Astrocyte (in vitro differentiated cells and primary cell): ENCODE measurements at regions not wholly inside any gene's neighbourhood (a gene's known extent, or its start where the extent isn't known, plus 50 kb on each side); places are given as distances from the start of the nearest gene placed in this dataset.

ENCODE experiments used
- CTCF ChIP-seq: IDR thresholded peaks from 2 replicates; pipeline ENCODE4 v1.5.1; 2011; ENCODE audit warnings: low read depth, mild to moderate bottlenecking, inconsistent platforms, low read length, moderate library complexity; ENCODE audit not compliant: insufficient read depth
- EZH2 ChIP-seq: IDR thresholded peaks from 2 replicates; pipeline ENCODE4 v1.6.1; 2012; ENCODE audit warnings: mild to moderate bottlenecking, low read length, inconsistent platforms; ENCODE audit not compliant: insufficient read depth

- TF ChIP-seq CTCF (no peak), EZH2 (no peak)
Observed at GRCh38 chr4:121597346-121597934, 99.3 kb downstream of the ANXA5 start.
